Endodermal cell (in vitro differentiated cells): ENCODE measurements at regions not wholly inside any gene's neighbourhood (a gene's known extent, or its start where the extent isn't known, plus 50 kb on each side); places are given as distances from the start of the nearest gene placed in this dataset.

Experiments used
- DNase-seq: peaks from one replicate; pipeline ENCODE4 v3.0.0-alpha.2; 2017
- H3K27ac ChIP-seq: 2 replicates; pipeline ENCODE4 v1.5.1; 2013; ENCODE audit warnings: mild to moderate bottlenecking, low read depth, low read length, moderate library complexity
- H3K27me3 ChIP-seq: 2 replicates; pipeline ENCODE4 v1.6.1; 2013; ENCODE audit warnings: mild to moderate bottlenecking, low read length, moderate library complexity; ENCODE audit not compliant: insufficient read depth, control insufficient read depth, poor library complexity, severe bottlenecking
- H3K36me3 ChIP-seq: 2 replicates; pipeline ENCODE4 v1.7.0; 2013; ENCODE audit warnings: mild to moderate bottlenecking, low read length, moderate library complexity; ENCODE audit not compliant: control insufficient read depth, insufficient read depth
- H3K4me1 ChIP-seq: one replicate; pipeline ENCODE4 v1.7.0; 2013; ENCODE audit warnings: low read length; ENCODE audit not compliant: control insufficient read depth, insufficient read depth
- H3K4me3 ChIP-seq: 2 replicates; pipeline ENCODE4 v1.5.1; 2013; ENCODE audit warnings: mild to moderate bottlenecking, low read length, moderate library complexity
- H3K9ac ChIP-seq: 2 replicates; pipeline ENCODE4 v1.6.1; 2013; ENCODE audit warnings: mild to moderate bottlenecking, low read length, moderate library complexity; ENCODE audit not compliant: poor library complexity, severe bottlenecking; ENCODE audit errors: extremely low read depth
- H3K9me3 ChIP-seq: 2 replicates; pipeline ENCODE4 v1.6.1; 2013; ENCODE audit warnings: mild to moderate bottlenecking, low read length, moderate library complexity; ENCODE audit not compliant: control insufficient read depth
- H3K27ac Mint-ChIP-seq: 2 replicates; pipeline ENCODE4 v1.8.0; 2020; ENCODE audit warnings: mixed read lengths
- H3K27me3 Mint-ChIP-seq: 2 replicates; pipeline ENCODE4 v1.8.0; 2021; ENCODE audit warnings: mild to moderate bottlenecking, mixed read lengths; ENCODE audit not compliant: insufficient read depth
- H3K36me3 Mint-ChIP-seq: 2 replicates; pipeline ENCODE4 v1.8.0; 2020; ENCODE audit warnings: low read depth, mixed read lengths
- H3K4me1 Mint-ChIP-seq: 2 replicates; pipeline ENCODE4 v1.8.0; 2020; ENCODE audit warnings: mixed read lengths
- H3K4me3 Mint-ChIP-seq: 2 replicates; pipeline ENCODE4 v1.8.0; 2020; ENCODE audit warnings: mild to moderate bottlenecking, moderate library complexity, mixed read lengths
- H3K9me3 Mint-ChIP-seq: 2 replicates; pipeline ENCODE4 v1.8.0; 2020; ENCODE audit warnings: mild to moderate bottlenecking, mixed read lengths
- CTCF ChIP-seq: fragments of 200-600 bp; sonication (generic); conservative IDR thresholded peaks from 2 replicates; pipeline ENCODE4 v1.5.0; 2021; ENCODE audit warnings: antibody characterized with exemption, mild to moderate bottlenecking
- WGBS, 2 experiments: methylation state at CpG; one replicate each; pipeline versions ENCODE4 v1.1.5 to v1.1.7; 2013; ENCODE audit warnings: missing lambda C conversion rate in 2 of 2, mixed read lengths in 1 of 2; ENCODE audit not compliant: insufficient coverage in 1 of 2, insufficient read length in 1 of 2; 5-methylcytosine and 5-hydroxymethylcytosine counted together

GRCh38 chr4:128475597-128475996 lies 188.0 kb upstream of the PGRMC2 start:
- H3K9me3 ChIP-seq: no peaks in the 10 kb centered on the region
- no peaks in the 10 kb centered on the region for H3K27me3 ChIP-seq
- Mint-ChIP-seq H3K36me3 (peaks cover 3% of the 10 kb centered on the region), H3K4me1 (peaks cover 27% of the 10 kb centered on the region), H3K27me3 (no peaks in the 10 kb centered on the region), H3K4me3 (no peak overlapping the region), H3K27ac (no peak overlapping the region), H3K9me3 (no peaks in the 10 kb centered on the region)
- no peaks in the 10 kb centered on the region for H3K36me3 ChIP-seq
- no peak overlapping the region for H3K4me3 ChIP-seq
- peaks cover 9% of the 10 kb centered on the region for H3K4me1 ChIP-seq
- H3K27ac ChIP-seq: no peak overlapping the region
- no peak overlapping the region for H3K9ac ChIP-seq
- DNase-seq: no peak
- TF ChIP-seq CTCF: no peak
- WGBS, 2 experiments: 90 to 97% methylated on average over 1 of the region's 1 CpG

- no peaks in the 10 kb centered on the region for H3K36me3 ChIP-seq
- no peak overlapping the region for H3K9ac ChIP-seq
- DNase-seq: no peak
- no peak for TF ChIP-seq CTCF
- H3K4me3 ChIP-seq: no peak overlapping the region
- WGBS, 2 experiments: 91 to 94% methylated on average over 2 of the region's 2 CpGs
- H3K9me3 ChIP-seq: no peaks in the 10 kb centered on the region
- Mint-ChIP-seq H3K27ac (no peak overlapping the region), H3K9me3 (no peaks in the 10 kb centered on the region), H3K4me1 (peaks cover 22% of the 10 kb centered on the region), H3K4me3 (no peak overlapping the region), H3K36me3 (peaks cover 3% of the 10 kb centered on the region), H3K27me3 (no peaks in the 10 kb centered on the region)
- peaks cover 9% of the 10 kb centered on the region for H3K4me1 ChIP-seq
- no peak overlapping the region for H3K27ac ChIP-seq
- no peaks in the 10 kb centered on the region for H3K27me3 ChIP-seq
Observed at GRCh38 chr4:128471576-128471975, 184.0 kb upstream of the PGRMC2 start.

GRCh38 chr4:128470492-128471053 lies 183.0 kb upstream of the PGRMC2 start:
- no peak for TF ChIP-seq CTCF

More at GRCh38 chr4:128470492-128471053, 183.0 kb upstream of the PGRMC2 start:
- no peak overlapping the region for H3K4me3 Mint-ChIP-seq
- H3K9me3 ChIP-seq: no peaks in the 10 kb centered on the region
- no peak for DNase-seq
- peaks cover 2% of the 10 kb centered on the region for H3K36me3 Mint-ChIP-seq
- H3K27ac ChIP-seq: no peak overlapping the region
- no peak overlapping the region for H3K9ac ChIP-seq
- peaks cover 7% of the 10 kb centered on the region for H3K4me1 ChIP-seq
- WGBS, 2 experiments: 93 to 100% methylated on average over 2 to 5 of the region's 5 CpGs
- no peaks in the 10 kb centered on the region for H3K27me3 Mint-ChIP-seq
- peaks cover 18% of the 10 kb centered on the region for H3K4me1 Mint-ChIP-seq
- no peaks in the 10 kb centered on the region for H3K36me3 ChIP-seq
- H3K27ac Mint-ChIP-seq: no peak overlapping the region
- H3K27me3 ChIP-seq: no peaks in the 10 kb centered on the region
- H3K9me3 Mint-ChIP-seq: no peaks in the 10 kb centered on the region
- no peak overlapping the region for H3K4me3 ChIP-seq
